ENCODE measurements at regions not wholly inside any gene's neighbourhood (a gene's known extent, or its start where the extent isn't known, plus 50 kb on each side); places are given as distances from the start of the nearest gene placed in this dataset.

- Histone ChIP-seq H3K4me1 (no peaks in the 10 kb centered on the region), H3K27me3 (no peaks in the 10 kb centered on the region), H3K4me3 (no peak overlapping the region), H3K9me3 (no peaks in the 10 kb centered on the region), H3K27ac (no peak overlapping the region), H3K36me3 (no peaks in the 10 kb centered on the region)
- DNase-seq = no peak
- TF ChIP-seq CTCF (IDR thresholded peaks at IDR 0.05) (no peak), POLR2A (IDR thresholded peaks at IDR 0.05) (no peak), EP300 (IDR thresholded peaks at IDR 0.05; ENCODE audit: low read depth) (no peak), POLR2AphosphoS5 (IDR thresholded peaks at IDR 0.05) (no peak)
- 38 to 58% methylated on average over 1 of the region's 1 CpG for WGBS, 2 donors (ENCODE audit: low coverage in 1 of 2)
- in situ Hi-C loops (cut with MboI; ENCODE audit: low pct_ligation_motif_present in 1 of 4, low pct_unique_long_range_greater_than_20kb in 1 of 4, low sequenced_read_pairs in 3 of 4) (no loop called here), intact Hi-C loops (cut with DNase I; ENCODE audit: low total_unique reads) (no loop called here)
Observed at GRCh38 chr11:42170601-42171000, 711.1 kb upstream of the LRRC4C start.

- 64 to 71% methylated on average over 1 of the region's 1 CpG for WGBS, 2 donors (ENCODE audit: low coverage in 1 of 2)
- Histone ChIP-seq H3K4me1 (no peaks in the 10 kb centered on the region), H3K4me3 (no peak overlapping the region), H3K9me3 (no peaks in the 10 kb centered on the region), H3K36me3 (no peaks in the 10 kb centered on the region), H3K27ac (no peak overlapping the region), H3K27me3 (no peaks in the 10 kb centered on the region)
- in situ Hi-C loops (cut with MboI; ENCODE audit: low pct_ligation_motif_present in 1 of 4, low pct_unique_long_range_greater_than_20kb in 1 of 4, low sequenced_read_pairs in 3 of 4) = no loop called here
- intact Hi-C loops (cut with DNase I; ENCODE audit: low total_unique reads) = no loop called here
- no peak for TF ChIP-seq POLR2AphosphoS5 (IDR thresholded peaks at IDR 0.05)
- TF ChIP-seq POLR2A (IDR thresholded peaks at IDR 0.05) = no peak
- TF ChIP-seq CTCF (IDR thresholded peaks at IDR 0.05) = no peak
- TF ChIP-seq EP300 (IDR thresholded peaks at IDR 0.05; ENCODE audit: low read depth) = no peak
- DNase-seq = no peak
Observed at GRCh38 chr11:42171046-42171445, 711.6 kb upstream of the LRRC4C start.

- no peaks in the 10 kb centered on the region for H3K27me3 ChIP-seq
- no peak overlapping the region for H3K4me3 ChIP-seq
- 68 to 74% methylated on average over 3 of the region's 3 CpGs for WGBS, 2 donors (ENCODE audit: low coverage in 1 of 2)
- H3K36me3 ChIP-seq = no peaks in the 10 kb centered on the region
- TF ChIP-seq CTCF (IDR thresholded peaks at IDR 0.05) (no peak), POLR2A (IDR thresholded peaks at IDR 0.05) (no peak), EP300 (IDR thresholded peaks at IDR 0.05; ENCODE audit: low read depth) (no peak), POLR2AphosphoS5 (IDR thresholded peaks at IDR 0.05) (no peak)
- no peaks in the 10 kb centered on the region for H3K9me3 ChIP-seq
- in situ Hi-C loops (cut with MboI; ENCODE audit: low pct_ligation_motif_present in 1 of 4, low pct_unique_long_range_greater_than_20kb in 1 of 4, low sequenced_read_pairs in 3 of 4) = no loop called here
- intact Hi-C loops (cut with DNase I; ENCODE audit: low total_unique reads) = no loop called here
- no peaks in the 10 kb centered on the region for H3K4me1 ChIP-seq
- H3K27ac ChIP-seq = no peak overlapping the region
- DNase-seq = no peak
Observed at GRCh38 chr11:42172441-42172840, 713.0 kb upstream of the LRRC4C start.

- intact Hi-C loops (cut with DNase I; ENCODE audit: low total_unique reads) (no loop called here), in situ Hi-C loops (cut with MboI; ENCODE audit: low pct_ligation_motif_present in 1 of 4, low pct_unique_long_range_greater_than_20kb in 1 of 4, low sequenced_read_pairs in 3 of 4) (no loop called here)
- DNase-seq = no peak
- Histone ChIP-seq H3K4me3 (no peak overlapping the region), H3K9me3 (no peaks in the 10 kb centered on the region), H3K36me3 (no peaks in the 10 kb centered on the region), H3K27ac (no peak overlapping the region), H3K27me3 (no peaks in the 10 kb centered on the region), H3K4me1 (no peaks in the 10 kb centered on the region)
- TF ChIP-seq EP300 (IDR thresholded peaks at IDR 0.05; ENCODE audit: low read depth) (no peak), POLR2A (IDR thresholded peaks at IDR 0.05) (no peak), CTCF (IDR thresholded peaks at IDR 0.05) (no peak)
- 79% methylated on average over 1 of the region's 1 CpG; no CpG with 5 or more reads in 1 of the 2 donors for WGBS, 2 donors (ENCODE audit: low coverage in 1 of 2)
Observed at GRCh38 chr11:42175203-42175602, 715.8 kb upstream of the LRRC4C start.

Measured in transverse colon (tissue), 4 donors.